ENCODE measurements at regions not wholly inside any gene's neighbourhood (a gene's known extent, or its start where the extent isn't known, plus 50 kb on each side); places are given as distances from the start of the nearest gene placed in this dataset.

DNA sequence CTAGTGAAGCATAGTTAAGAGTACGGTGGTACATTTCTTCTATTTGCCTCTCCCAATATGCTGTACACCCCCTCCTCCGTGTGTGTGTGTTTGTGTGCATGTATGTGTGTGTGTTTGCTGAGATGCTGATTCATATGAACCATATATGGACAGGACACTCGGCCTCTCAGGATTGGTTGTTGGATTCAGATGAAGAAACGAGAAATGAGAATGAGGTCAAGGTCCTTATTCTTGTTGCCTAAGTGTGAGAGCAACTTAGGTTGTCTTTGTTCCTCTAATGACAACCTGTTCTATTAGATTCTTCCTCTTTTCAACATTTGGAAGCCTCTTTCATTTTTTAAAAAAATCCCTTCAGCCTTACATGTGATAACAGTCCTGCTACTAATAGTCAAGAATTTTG is 1387.6 kb downstream of the STIM2 start:
- no peak overlapping the region for H3K4me3 ChIP-seq
- H3K4me1 ChIP-seq = no peaks in the 10 kb centered on the region
- H3K27me3 ChIP-seq = no peaks in the 10 kb centered on the region
- DNase-seq = no peak
- H3K27ac ChIP-seq = no peak overlapping the region
- no peak for TF ChIP-seq POLR2A (IDR thresholded peaks at IDR 0.05)
- TF ChIP-seq, protein P1, sequence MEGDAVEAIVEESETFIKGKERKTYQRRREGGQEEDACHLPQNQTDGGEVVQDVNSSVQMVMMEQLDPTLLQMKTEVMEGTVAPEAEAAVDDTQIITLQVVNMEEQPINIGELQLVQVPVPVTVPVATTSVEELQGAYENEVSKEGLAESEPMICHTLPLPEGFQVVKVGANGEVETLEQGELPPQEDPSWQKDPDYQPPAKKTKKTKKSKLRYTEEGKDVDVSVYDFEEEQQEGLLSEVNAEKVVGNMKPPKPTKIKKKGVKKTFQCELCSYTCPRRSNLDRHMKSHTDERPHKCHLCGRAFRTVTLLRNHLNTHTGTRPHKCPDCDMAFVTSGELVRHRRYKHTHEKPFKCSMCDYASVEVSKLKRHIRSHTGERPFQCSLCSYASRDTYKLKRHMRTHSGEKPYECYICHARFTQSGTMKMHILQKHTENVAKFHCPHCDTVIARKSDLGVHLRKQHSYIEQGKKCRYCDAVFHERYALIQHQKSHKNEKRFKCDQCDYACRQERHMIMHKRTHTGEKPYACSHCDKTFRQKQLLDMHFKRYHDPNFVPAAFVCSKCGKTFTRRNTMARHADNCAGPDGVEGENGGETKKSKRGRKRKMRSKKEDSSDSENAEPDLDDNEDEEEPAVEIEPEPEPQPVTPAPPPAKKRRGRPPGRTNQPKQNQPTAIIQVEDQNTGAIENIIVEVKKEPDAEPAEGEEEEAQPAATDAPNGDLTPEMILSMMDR (IDR thresholded peaks at IDR 0.05) = no peak
- H3K9me3 ChIP-seq = no peaks in the 10 kb centered on the region
- no peaks in the 10 kb centered on the region for H3K36me3 ChIP-seq

DNA sequence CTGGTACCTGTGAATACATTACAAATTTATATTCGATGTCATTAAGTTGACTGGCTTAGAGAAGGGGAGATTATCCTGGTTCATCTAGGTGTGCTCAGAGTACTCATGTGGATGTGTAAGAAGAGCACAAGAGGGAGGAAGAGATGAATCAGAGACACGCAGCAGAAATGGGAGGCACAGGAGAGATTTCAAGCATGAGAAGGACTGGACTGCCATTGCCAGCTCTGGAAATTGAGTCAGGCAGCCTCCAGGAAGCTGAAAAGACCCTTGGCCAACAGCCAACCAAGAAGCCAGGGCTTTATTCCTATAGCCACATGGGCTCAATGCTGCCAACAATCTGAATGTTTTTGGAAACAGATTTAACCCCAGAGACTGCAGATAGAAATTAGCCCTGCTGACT is 1390.0 kb downstream of the STIM2 start:
- TF ChIP-seq, protein P1 (IDR thresholded peaks at IDR 0.05) = no peak
- no peak for TF ChIP-seq POLR2A (IDR thresholded peaks at IDR 0.05)
- no peaks in the 10 kb centered on the region for H3K4me1 ChIP-seq
- no peak overlapping the region for H3K4me3 ChIP-seq
- H3K9me3 ChIP-seq = no peaks in the 10 kb centered on the region
- DNase-seq = no peak
- H3K36me3 ChIP-seq = no peaks in the 10 kb centered on the region
- H3K27ac ChIP-seq = no peak overlapping the region
- no peaks in the 10 kb centered on the region for H3K27me3 ChIP-seq

DNA sequence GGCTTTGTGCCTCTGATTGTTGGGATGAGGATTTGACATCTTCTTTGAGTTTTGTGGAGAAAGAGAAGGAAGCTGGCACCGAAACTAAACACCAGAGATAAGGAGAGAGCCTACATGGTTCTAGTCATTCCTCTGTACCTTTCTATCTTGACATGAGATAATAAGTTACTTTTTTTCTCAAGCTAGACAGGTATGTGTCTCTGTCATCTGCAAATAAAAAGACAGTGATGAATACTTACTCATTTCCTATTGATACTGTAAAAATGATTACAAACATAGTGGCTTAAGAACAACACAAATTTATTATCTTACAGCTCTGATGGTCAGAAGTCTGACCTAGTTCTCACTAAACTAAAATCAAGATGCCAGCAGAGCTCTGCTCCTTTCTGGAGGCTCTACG is 1391.2 kb downstream of the STIM2 start:
- no peaks in the 10 kb centered on the region for H3K36me3 ChIP-seq
- no peak overlapping the region for H3K27ac ChIP-seq
- TF ChIP-seq, protein P1 (IDR thresholded peaks at IDR 0.05) = no peak
- TF ChIP-seq POLR2A (IDR thresholded peaks at IDR 0.05) = no peak
- no peak overlapping the region for H3K4me3 ChIP-seq
- H3K4me1 ChIP-seq = no peaks in the 10 kb centered on the region
- H3K27me3 ChIP-seq = no peaks in the 10 kb centered on the region
- no peaks in the 10 kb centered on the region for H3K9me3 ChIP-seq
- DNase-seq = no peak

DNA sequence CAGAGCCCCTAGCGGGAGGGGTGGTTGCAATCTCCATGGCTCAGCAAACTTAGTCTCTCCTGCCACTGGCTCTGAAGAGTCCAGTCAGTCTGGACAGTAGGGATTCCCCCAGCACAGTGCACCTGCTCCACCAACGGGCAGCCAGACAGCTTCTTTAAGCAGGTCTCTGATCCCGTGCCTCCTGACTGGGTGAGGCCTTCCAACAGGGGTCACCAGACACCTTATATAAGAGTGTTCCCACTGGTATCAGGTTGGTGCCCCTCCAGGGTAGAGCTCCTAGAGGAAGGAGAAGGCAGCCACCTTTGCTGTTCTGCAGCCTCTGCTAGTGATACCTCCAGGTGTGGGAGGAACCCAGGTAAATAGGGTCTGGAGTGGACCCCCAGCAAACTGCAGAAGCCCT is 1393.4 kb downstream of the STIM2 start:
- Histone ChIP-seq H3K36me3 (no peaks in the 10 kb centered on the region), H3K4me3 (no peak overlapping the region), H3K27me3 (no peaks in the 10 kb centered on the region), H3K4me1 (no peaks in the 10 kb centered on the region), H3K9me3 (no peaks in the 10 kb centered on the region), H3K27ac (no peak overlapping the region)
- no peak for DNase-seq
- TF ChIP-seq, protein P1 (IDR thresholded peaks at IDR 0.05) = no peak
- no peak for TF ChIP-seq POLR2A (IDR thresholded peaks at IDR 0.05)

DNA sequence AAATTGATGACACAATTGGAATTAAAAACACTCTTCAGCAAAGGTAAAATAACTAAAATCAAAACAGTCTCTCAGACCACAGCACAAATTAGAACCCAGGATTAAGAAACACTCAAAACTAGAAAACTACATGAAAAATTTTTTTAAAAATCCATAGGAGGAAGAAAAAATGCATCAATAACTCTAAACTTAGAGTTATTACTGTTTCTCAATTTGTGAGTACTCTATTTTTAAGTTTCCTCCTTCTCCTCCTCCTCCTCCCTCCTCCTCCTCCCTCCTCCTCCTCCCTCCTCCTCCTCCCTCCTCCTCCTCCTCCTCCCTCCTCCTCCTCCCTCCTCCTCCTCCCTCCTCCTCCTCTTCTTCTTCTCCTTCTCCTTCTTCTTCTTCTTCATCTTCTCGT is 1395.7 kb downstream of the STIM2 start:
- TF ChIP-seq POLR2A (IDR thresholded peaks at IDR 0.05) = no peak
- TF ChIP-seq, protein P1 (IDR thresholded peaks at IDR 0.05) = no peak
- DNase-seq = no peak
- H3K4me3 ChIP-seq = no peak overlapping the region
- H3K4me1 ChIP-seq = no peaks in the 10 kb centered on the region
- no peaks in the 10 kb centered on the region for H3K36me3 ChIP-seq
- H3K27ac ChIP-seq = no peak overlapping the region
- no peaks in the 10 kb centered on the region for H3K27me3 ChIP-seq
- H3K9me3 ChIP-seq = no peaks in the 10 kb centered on the region

DNA sequence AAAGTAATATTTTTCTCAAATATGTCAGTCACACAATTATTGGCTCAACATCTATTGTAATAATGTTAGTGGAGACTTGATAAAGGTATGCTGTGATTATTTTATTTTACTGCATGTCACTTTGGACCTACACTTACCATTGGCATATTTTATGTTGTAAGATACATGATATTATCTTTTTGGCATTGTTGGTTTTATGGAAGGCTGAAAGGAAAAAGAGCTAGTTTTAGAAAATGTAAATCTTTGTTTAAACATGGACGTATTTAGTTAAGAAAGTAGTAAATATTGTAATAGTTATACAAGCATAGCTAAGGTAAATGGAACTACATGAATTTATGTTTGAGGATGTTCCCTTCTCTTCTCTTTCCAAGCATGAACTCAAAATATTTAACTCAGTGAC is 1399.3 kb downstream of the STIM2 start:
- Histone ChIP-seq H3K4me3 (no peak overlapping the region), H3K27ac (no peak overlapping the region), H3K4me1 (no peaks in the 10 kb centered on the region), H3K27me3 (no peaks in the 10 kb centered on the region), H3K36me3 (no peaks in the 10 kb centered on the region), H3K9me3 (no peaks in the 10 kb centered on the region)
- no peak for TF ChIP-seq POLR2A (IDR thresholded peaks at IDR 0.05)
- TF ChIP-seq, protein P1 (IDR thresholded peaks at IDR 0.05) = no peak
- DNase-seq = no peak
